GM19372 (cell line): ENCODE measurements at regions not wholly inside any gene's neighbourhood (a gene's known extent, or its start where the extent isn't known, plus 50 kb on each side); places are given as distances from the start of the nearest gene placed in this dataset.
"Not testable (repeated sequence)": the region's sequence is repeated elsewhere in the genome, so short reads cannot be mapped to it uniquely, and the experiment has no call there.

Source experiments
- ATAC-seq: cut with Tn5 transposase; IDR thresholded peaks from one replicate; pipeline ENCODE4 v1.9.1; 2021; ENCODE audit warnings: mild to moderate bottlenecking, low read depth, moderate library complexity; ENCODE audit not compliant: unreplicated experiment

DNA sequence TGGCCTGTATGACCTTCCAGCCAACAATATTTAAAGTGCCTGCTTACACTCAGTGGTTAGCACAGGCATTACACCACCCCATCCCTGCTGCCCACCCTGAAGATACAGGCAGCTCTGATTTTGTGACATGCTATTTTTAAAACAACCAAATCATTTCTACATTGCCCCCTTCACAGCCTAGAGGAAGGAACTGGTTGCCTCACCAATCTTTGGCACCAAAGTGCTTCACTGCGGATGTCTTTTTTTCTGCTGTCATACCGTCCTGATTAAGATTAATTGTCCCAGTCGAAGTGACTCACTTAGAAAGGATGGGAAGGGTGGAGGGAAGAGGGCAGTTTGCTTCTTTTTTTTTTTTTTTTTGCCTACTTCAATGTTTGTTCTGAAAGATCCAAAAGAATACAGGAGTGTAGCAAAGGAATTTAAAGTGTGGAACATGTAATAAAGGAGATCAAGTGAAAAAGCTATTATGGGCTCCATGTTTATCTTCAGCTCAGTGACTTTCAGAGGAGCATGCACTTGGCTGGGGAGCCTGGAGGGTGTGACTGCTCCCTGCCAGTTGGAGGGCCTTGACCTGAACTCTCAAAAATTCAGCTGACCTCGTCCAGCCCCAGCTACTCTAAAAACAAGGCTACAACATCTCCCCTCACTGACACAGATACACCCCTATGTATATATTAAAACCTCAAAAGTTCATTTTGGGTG is 501.1 kb upstream of the TNP1 start:
- ATAC-seq: no peak

DNA sequence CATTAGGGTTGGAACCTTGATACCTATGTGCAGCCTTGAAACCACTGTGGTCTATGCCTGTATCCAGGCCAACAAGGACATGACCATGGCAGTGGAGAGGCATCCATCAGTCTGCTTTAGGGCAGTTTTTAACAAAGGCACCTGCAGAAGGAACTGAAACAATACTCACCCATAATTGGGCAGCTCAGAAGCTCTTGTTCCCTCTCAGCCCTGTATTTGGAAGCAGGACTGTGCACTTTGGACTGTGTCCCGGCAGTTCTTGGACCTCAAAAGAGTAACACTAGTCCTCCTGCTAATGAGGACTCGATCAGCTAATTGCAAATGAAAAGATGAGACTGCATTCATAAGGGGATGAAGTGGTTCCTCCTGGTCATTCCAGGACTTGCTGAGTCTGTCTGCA is 500.2 kb upstream of the TNP1 start:
- no peak for ATAC-seq

DNA sequence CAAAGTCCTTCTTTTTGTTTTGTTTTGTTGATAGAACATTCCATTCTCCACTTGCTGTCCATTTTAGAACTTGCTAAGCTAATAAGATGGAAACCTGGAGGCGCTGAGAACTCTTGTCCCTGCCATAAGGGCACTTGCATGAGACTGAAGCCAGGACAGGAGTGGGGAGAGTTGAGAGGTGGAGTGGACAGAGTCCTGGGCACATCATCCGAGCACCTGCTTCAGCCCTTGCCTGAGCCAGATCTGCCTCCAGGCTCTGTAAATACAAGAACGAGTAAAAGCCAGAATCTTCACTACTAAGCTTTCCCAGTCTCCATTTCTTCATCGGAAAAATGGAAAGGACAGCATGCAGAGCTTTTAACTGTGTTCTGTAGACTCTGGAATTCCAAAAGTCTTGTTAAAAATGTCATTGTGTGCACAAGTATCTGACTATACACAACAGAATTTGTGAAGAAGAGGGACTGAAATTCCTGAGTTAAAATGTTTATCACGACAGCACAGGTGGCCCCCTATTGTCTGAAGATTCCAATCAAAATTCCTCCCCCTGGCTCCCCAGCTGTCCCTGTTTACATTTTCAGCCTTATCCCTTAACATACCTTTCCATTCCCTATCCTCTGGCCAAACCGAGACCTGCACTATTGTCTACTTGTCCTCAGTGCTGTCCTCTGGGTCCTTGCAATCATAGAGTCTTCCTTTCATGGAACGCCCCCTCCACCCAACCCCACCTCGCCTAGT is 498.2 kb upstream of the TNP1 start:
- no peak for ATAC-seq

DNA sequence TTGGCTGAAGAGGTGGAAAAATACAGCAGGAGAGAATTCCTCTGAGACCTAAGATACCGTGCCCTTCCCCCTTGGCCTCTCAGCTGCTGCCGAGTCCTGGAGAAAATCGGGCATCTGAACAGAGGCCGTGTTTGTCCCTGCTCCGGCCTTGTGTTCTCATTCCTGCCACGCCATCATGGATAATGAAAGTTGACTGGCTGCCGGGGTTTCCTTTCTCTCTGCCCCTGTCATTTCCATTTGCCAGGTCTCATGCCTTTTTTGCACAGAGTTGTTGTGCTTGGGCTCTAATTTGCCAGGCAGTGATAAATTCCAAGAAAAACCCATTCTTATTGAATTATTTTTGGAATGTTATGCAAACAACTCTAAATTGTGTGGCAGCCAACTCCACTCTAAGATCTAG is 496.9 kb upstream of the TNP1 start:
- no peak for ATAC-seq

DNA sequence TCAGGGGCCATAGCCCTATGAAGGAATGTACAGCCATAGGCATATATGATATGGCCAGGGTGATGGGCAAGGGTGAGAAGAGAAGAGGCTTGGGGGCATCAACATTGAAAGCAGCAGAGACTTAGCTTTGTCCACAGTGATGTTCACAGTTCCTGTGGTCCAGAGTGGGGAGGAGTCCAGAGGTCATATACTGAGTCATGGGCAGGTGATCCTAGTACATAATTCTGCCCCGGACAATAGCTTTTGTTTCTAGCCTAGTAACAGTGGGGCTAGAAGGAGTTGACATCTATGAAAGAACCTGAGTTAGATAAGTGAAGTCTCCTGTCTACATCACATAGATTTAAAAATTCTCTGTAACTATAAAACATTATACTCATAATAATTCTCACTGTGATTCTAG is 496.3 kb upstream of the TNP1 start:
- ATAC-seq: no peak

DNA sequence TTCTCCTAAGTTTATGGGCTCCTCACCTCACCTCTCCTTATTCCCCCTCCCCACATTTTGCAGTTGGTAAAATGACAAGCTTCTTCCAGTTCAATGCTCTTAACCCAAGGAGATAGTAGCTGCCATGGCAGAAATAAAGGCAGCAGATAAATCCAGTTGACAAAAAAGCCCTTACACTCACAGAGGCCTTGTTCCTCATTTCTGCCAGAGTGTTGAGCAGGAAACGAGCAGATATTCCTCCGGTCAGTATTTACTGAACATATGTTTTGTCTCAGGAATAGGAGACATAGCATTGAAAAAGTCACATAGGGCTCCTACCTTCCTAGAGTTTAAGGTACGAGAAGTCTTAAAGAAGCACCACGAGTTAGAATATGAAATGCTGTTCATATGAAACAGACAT is 493.7 kb upstream of the TNP1 start:
- ATAC-seq: no peak

DNA sequence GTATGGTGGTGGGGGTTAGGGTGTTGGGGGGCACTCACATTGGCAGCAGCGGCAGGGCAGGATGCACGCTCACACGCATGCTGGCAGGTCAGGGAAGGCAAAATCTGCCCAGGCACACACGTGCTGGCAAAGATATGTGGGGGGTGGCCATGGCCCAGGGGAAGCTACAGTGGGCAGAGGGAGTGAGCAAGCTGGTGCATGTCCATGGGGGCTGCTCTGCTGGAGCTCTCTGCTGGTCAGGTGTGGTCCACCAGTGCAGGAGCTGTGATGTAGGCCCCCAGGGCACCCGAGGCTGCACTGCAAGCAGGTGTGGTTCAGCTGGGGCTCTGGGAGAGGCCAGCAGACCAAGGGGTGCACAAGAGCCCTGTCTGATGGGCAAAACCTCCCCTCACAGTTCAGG is 491.5 kb upstream of the TNP1 start:
- no peak for ATAC-seq

DNA sequence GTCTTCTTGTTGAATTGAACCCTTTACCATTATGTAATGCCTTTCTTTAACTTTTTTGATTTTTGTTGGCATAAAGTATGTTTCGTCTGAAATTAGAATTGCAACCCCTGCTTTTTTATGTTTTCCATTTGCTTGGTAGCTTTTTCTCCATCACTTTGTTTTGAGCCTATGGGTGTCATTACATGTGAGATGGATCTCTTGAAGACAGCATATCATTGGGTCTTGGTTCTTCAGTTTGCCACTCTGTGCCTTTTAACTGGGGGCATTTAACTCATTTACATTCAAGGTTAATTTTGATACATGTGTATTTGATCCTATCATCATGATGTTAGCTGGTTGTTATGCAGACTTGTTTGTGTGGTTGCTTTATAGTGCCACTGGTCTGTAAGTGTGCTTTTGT is 489.4 kb upstream of the TNP1 start:
- ATAC-seq: no peak

DNA sequence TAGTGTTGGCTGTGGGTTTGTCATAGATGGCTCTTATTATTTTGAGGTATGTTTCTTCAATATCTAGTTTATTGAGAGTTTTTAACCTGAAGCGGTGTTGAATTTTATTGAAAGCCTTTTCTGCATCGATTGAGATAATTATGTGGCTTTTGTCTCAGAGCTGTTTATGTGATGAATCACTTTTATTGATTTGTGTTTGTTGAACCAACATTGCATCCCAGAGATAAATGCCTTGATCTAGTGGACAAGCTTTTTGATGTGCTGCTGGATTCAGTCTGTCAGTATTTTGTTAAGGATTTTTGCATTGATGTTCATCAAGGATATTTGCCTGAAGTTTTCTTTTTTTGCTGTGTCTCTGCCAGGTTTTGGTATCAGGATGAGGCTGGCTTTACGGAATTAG is 487.8 kb upstream of the TNP1 start:
- ATAC-seq: not testable (repeated sequence)

DNA sequence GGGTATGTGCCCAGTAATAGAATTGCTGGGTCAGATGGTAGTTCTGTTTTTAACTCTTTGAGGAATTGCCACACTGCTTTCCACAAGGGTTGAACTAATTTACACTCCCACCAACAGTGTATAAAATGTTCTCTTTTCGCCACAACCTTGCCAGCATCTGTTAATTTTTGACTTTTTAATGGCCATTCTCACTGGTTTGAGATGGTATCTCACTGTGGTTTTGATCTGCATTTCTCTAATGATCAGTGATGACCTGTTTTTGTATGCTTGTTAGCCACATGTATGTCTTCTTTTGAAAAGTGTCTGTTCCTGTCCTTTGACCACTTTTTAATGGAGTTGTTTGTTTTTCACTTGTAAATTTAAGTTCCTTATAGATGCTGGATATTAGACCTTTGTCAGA is 486.2 kb upstream of the TNP1 start:
- ATAC-seq: not testable (repeated sequence)

DNA sequence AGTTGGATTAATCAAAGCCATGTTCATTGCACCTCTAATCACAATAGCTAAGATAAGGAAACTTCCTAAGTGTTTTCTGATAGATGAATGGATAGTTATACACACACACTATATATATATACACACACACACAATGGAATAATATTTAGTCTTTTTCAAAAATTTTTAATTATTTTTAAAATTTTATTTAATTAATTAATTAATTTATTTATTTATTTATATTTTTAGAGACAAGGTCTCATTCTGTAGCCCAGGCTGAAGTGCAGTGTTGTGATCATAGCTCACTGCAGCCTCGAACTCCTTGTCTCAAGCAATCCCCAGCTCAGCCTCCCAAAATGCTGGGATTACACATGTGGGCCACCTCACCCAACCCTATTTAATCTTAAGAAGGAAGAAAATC is 481.0 kb upstream of the TNP1 start:
- ATAC-seq: no peak

DNA sequence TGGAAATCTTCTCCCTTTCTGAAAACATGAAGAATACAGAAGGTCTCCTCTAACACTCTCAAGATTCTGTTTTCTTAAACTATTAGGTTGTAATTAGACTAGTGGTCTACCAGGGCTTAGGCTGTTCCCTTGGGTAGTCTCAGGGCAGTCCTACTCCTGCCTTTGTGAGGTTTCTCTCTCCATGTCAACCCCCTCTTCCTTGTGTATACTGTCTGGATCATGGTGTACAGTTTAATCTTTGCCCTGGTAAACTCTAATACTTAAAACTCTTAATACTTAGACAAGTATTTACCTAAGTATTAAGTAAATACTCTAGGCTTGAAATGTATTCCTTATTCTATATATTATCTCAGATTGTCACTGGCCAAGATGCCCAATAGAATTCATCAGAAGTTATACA is 480.3 kb upstream of the TNP1 start:
- no peak for ATAC-seq

DNA sequence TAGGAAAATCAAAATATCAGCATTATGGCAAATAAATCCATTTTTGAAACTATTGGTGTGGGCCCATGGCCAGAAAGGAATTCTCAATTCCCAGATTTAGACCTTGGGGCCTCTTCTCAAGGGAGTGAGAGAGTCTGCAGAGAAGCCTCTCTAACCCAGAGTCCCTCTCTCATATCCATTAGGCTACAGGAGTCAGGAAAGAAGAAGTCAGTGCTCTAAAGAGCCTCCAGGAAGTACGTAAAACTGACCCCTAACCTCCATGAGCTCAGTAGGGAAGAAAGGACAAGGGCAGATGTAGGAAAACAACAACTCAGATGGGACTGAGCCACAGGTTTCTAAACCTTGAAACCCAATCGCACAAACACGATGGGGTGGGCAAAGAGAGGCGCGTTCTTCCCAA is 479.9 kb upstream of the TNP1 start:
- ATAC-seq: no peak

DNA sequence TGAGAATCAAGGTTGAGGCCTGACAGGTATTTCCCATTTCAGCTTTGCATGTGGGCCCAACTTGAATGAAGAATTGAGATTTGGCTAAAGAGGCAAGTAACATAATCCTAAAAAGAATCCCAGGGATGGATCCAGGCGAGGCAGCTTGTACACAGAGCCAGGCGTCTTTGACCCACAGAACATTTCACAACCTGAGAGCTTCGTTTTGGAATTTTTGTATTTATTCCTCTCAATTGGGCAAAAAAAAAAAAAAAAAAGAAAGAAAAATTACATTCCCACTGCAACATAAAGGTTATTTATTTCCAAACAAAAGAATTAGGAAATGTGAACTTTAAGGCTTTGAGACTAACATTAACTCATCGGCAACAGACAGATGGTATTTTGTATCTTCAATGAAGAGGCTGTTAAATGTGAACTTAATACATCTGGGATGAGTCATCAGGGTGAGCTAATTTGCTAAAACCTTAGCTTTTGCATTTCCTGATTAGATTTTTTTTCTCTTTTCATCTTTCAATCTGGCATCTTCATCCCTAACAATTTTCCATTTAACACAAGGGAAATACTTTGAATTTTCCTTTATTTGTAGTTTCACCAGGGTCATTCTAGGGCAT is 478.5 kb upstream of the TNP1 start:
- no peak for ATAC-seq

DNA sequence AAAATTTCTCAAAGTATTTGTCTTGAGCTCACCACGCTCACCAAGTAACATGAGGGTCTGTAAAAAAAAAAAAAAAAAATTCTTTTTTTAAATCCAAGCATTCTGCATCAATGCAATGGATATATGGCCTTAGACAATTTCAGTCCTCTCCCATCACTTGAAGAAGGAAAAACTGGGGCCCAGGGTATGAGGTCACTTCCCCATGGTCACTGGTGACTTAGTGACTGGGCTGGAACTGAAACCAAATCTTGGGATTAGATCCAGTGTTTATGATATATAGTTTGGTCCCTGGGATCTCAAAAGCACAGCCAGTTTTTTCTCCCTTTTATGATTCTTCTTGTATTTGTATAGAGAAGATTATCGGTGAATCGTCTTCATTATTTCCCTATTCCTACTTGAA is 477.9 kb upstream of the TNP1 start:
- no peak for ATAC-seq

DNA sequence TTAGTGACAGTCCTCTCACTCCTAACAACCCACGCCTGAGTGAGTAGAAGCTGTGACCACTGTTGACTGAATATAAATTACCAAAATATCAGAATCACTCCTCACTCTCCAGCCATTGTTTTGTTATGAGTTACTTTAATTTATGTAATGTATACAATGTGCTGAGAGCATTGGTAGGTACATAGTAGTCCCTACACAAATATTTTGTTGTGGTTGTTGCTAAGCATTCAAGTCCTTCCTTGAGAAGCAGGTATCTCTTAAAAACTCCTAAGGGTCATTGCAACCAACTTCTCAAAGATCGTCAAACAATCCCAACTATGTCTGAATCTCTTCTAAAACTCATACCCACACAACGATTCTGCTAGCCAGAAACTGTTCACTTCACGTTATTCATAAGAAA is 476.8 kb upstream of the TNP1 start:
- no peak for ATAC-seq

DNA sequence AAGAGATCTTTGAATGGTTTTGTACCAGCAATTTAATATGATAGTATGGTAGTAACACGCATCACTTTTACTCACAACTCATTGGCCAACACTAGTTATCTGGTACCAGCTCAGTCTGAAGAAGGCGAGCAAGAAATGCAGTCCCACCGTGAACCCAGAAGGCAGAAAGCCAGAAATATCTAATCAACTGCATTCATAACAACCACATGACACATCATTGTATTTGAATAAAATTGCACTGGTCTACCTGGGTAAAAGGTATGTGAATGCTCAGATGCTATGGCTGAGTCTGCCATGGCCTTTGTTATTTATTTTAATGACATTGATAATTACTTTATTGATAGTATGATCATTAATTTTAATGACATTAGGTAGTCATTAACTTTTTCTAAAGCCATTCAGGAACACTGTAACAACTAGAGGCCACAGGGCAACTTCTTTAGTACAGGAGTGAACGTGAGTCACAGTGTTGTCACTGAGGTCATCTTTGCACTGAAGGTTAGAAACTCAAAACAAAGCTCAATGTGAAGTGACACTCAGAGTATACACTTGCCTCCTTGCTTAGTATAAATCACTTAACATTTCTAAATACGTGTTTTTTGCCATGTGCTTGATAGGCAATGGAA is 475.6 kb upstream of the TNP1 start:
- no peak for ATAC-seq

DNA sequence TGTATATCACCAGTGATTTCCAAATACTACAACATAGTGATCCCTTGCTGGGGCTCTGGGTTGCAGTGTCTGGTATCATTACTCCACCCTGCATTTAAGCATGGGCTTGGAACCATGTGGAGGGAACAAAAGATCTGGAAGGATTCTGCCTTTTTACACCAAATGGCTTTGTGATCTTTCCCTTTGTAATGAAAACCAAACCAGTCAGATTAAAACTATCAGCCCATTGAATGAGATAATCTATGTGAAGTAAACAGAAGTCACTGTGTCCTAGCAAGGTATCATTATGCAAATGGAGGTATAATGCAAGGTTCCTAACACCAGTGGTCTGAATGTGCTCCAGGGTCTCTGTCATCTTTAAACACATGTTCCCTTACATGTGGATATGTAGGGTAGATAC is 474.7 kb upstream of the TNP1 start:
- ATAC-seq: no peak

DNA sequence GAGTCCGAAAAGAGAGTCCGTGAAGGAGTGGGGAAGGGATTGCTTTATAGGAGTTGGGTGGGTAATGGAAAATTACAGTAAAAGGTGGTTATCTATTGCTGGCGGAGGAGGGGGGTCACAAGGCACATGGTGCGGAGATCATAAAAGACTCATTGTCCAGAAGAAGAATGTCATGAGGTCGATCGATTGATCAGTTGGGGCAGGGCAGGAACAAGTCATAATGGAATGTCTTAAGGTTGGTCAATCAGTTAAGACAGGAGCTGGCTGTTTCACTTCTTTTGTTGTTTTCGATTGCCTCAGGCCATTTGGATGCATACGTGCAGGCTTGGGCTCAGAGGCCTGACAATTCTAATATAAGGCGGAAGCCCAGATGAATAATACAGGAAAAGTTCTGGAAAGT is 473.0 kb upstream of the TNP1 start:
- ATAC-seq: no peak

DNA sequence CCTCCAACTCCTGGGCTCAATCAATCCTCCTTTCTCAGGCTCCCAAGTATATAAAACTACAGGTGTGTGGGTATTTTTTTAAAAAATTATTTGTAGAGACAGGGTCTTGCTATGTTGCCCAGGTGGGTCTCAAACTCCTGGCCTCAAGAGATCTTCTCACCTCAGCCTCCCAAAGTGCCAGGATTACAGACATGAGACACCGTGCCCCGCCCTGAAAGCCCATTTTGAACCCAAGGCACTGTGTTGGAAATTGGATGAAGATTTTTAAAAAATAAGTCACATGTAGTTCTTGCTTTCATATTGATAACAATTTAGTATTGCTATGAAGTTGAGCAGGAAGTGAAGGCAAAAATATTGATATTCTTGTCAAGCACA is 472.5 kb upstream of the TNP1 start:
- no peak for ATAC-seq

DNA sequence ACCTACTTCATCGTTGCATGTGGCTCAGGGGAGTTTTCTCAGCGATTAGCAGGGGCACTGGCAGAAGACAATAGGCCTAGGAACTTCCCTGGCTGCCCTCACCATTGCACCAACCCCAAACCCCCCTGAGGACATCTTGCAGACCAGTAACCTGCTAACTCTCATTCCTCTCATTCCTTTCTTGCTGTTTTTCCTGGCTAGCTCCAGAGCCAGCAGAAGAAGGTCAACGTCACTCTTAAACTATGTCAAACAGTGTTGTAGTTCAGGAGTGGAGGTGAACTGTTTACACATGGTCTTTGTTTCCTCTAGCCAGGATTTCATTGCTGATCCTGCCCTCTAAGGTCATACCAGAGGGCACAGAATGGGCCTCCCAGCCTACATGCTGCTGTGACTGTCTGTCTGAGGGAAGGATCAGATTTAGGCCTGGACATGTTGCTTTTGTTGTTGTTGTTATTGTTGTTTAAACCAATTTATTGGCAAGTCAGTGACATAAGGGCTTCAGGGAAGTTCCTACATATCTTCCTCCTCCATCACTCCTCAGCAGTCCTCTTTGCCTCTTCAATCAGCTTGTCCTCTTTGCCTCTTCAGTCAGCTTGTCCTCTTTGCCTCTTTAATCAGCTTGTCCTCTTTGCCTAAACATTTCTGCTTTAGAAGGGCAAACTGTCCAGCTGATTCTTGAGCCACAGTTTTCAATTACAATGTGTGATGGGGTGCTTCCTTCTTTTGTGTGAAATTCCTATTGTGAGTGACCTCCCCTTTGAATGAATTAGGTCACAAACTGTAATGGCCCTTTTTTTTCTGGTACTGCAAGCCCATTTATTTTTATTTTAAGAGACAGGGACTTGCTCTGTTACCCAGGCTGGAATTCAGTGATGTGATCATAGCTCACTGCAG is 471.9 kb upstream of the TNP1 start:
- ATAC-seq: no peak
